ENCODE measurements at regions not wholly inside any gene's neighbourhood (a gene's known extent, or its start where the extent isn't known, plus 50 kb on each side); places are given as distances from the start of the nearest gene placed in this dataset.

- Histone ChIP-seq H3K4me1 (ENCODE audit: insufficient read depth, insufficient read length) (peaks cover 16% of the 10 kb centered on the region), H3K4me3 (ENCODE audit: insufficient read length, low read depth) (no peak overlapping the region), H3K36me3 (ENCODE audit: insufficient read depth, insufficient read length, low read length) (peaks cover 8% of the 10 kb centered on the region), H3K9ac (ENCODE audit: insufficient read length, low read depth) (peak overlapping the region; percentile 23), H3K9me3 (ENCODE audit: insufficient read depth, low read length) (no peaks in the 10 kb centered on the region), H3K27me3 (ENCODE audit: insufficient read depth, insufficient read length) (no peaks in the 10 kb centered on the region)
- TF ChIP-seq YY1 (IDR thresholded peaks at IDR 0.05; ENCODE audit: insufficient read depth, insufficient read length) (no peak), SUZ12 (IDR thresholded peaks at IDR 0.05; ENCODE audit: extremely low read depth, insufficient read depth, insufficient read length) (no peak), ZNF274 (IDR thresholded peaks at IDR 0.05; ENCODE audit: low read depth, low read length) (no peak)
- DNase-seq (ENCODE audit: low read depth, low spot score) = no peak
Measured at GRCh38 chr2:120873958-120874887, 138.6 kb downstream of the GLI2 start.

GRCh38 chr2:120874888-120875275 is 139.2 kb downstream of the GLI2 start:
- no peak for DNase-seq (ENCODE audit: low read depth, low spot score)
- TF ChIP-seq ZNF274 (IDR thresholded peaks at IDR 0.05; ENCODE audit: low read depth, low read length) (no peak), YY1 (IDR thresholded peaks at IDR 0.05; ENCODE audit: insufficient read depth, insufficient read length) (no peak), SUZ12 (IDR thresholded peaks at IDR 0.05; ENCODE audit: extremely low read depth, insufficient read depth, insufficient read length) (no peak)
- Histone ChIP-seq H3K27me3 (ENCODE audit: insufficient read depth, insufficient read length) (no peaks in the 10 kb centered on the region), H3K36me3 (ENCODE audit: insufficient read depth, insufficient read length, low read length) (peaks cover 8% of the 10 kb centered on the region), H3K9ac (ENCODE audit: insufficient read length, low read depth) (peak overlapping the region; percentile 23), H3K4me3 (ENCODE audit: insufficient read length, low read depth) (no peak overlapping the region), H3K9me3 (ENCODE audit: insufficient read depth, low read length) (no peaks in the 10 kb centered on the region), H3K4me1 (ENCODE audit: insufficient read depth, insufficient read length) (peaks cover 20% of the 10 kb centered on the region)

- peaks cover 20% of the 10 kb centered on the region for H3K4me1 ChIP-seq (ENCODE audit: insufficient read depth, insufficient read length)
- H3K9me3 ChIP-seq (ENCODE audit: insufficient read depth, low read length) = no peaks in the 10 kb centered on the region
- no peaks in the 10 kb centered on the region for H3K27me3 ChIP-seq (ENCODE audit: insufficient read depth, insufficient read length)
- H3K9ac ChIP-seq (ENCODE audit: insufficient read length, low read depth) = no peak overlapping the region
- DNase-seq (ENCODE audit: low read depth, low spot score) = no peak
- TF ChIP-seq YY1 (IDR thresholded peaks at IDR 0.05; ENCODE audit: insufficient read depth, insufficient read length) (no peak), SUZ12 (IDR thresholded peaks at IDR 0.05; ENCODE audit: extremely low read depth, insufficient read depth, insufficient read length) (no peak), ZNF274 (IDR thresholded peaks at IDR 0.05; ENCODE audit: low read depth, low read length) (no peak)
- H3K4me3 ChIP-seq (ENCODE audit: insufficient read length, low read depth) = no peak overlapping the region
- peaks cover 6% of the 10 kb centered on the region for H3K36me3 ChIP-seq (ENCODE audit: insufficient read depth, insufficient read length, low read length)
Measured at GRCh38 chr2:120875431-120875830, 139.8 kb downstream of the GLI2 start.

- no peaks in the 10 kb centered on the region for H3K9me3 ChIP-seq (ENCODE audit: insufficient read depth, low read length)
- no peak overlapping the region for H3K4me3 ChIP-seq (ENCODE audit: insufficient read length, low read depth)
- TF ChIP-seq ZNF274 (IDR thresholded peaks at IDR 0.05; ENCODE audit: low read depth, low read length) (no peak), YY1 (IDR thresholded peaks at IDR 0.05; ENCODE audit: insufficient read depth, insufficient read length) (no peak), SUZ12 (IDR thresholded peaks at IDR 0.05; ENCODE audit: extremely low read depth, insufficient read depth, insufficient read length) (no peak)
- no peak overlapping the region for H3K9ac ChIP-seq (ENCODE audit: insufficient read length, low read depth)
- H3K27me3 ChIP-seq (ENCODE audit: insufficient read depth, insufficient read length) = no peaks in the 10 kb centered on the region
- DNase-seq (ENCODE audit: low read depth, low spot score) = no peak
- peaks cover 20% of the 10 kb centered on the region for H3K4me1 ChIP-seq (ENCODE audit: insufficient read depth, insufficient read length)
- no peaks in the 10 kb centered on the region for H3K36me3 ChIP-seq (ENCODE audit: insufficient read depth, insufficient read length, low read length)
Measured at GRCh38 chr2:120876526-120877280, 141.0 kb downstream of the GLI2 start.

GRCh38 chr2:120877409-120877808 is 141.7 kb downstream of the GLI2 start:
- H3K9ac ChIP-seq (ENCODE audit: insufficient read length, low read depth) = no peak overlapping the region
- DNase-seq (ENCODE audit: low read depth, low spot score) = no peak
- TF ChIP-seq ZNF274 (IDR thresholded peaks at IDR 0.05; ENCODE audit: low read depth, low read length) = no peak
- no peak for TF ChIP-seq SUZ12 (IDR thresholded peaks at IDR 0.05; ENCODE audit: extremely low read depth, insufficient read depth, insufficient read length)
- no peak for TF ChIP-seq YY1 (IDR thresholded peaks at IDR 0.05; ENCODE audit: insufficient read depth, insufficient read length)

GRCh38 chr2:120878970-120879369 is 143.3 kb downstream of the GLI2 start:
- Histone ChIP-seq H3K9me3 (ENCODE audit: insufficient read depth, low read length) (no peaks in the 10 kb centered on the region), H3K36me3 (ENCODE audit: insufficient read depth, insufficient read length, low read length) (no peaks in the 10 kb centered on the region), H3K27me3 (ENCODE audit: insufficient read depth, insufficient read length) (no peaks in the 10 kb centered on the region), H3K4me1 (ENCODE audit: insufficient read depth, insufficient read length) (peaks cover 23% of the 10 kb centered on the region), H3K4me3 (ENCODE audit: insufficient read length, low read depth) (no peak overlapping the region), H3K9ac (ENCODE audit: insufficient read length, low read depth) (peak overlapping the region; percentile 36)
- TF ChIP-seq ZNF274 (IDR thresholded peaks at IDR 0.05; ENCODE audit: low read depth, low read length) = no peak
- no peak for TF ChIP-seq SUZ12 (IDR thresholded peaks at IDR 0.05; ENCODE audit: extremely low read depth, insufficient read depth, insufficient read length)
- no peak for TF ChIP-seq YY1 (IDR thresholded peaks at IDR 0.05; ENCODE audit: insufficient read depth, insufficient read length)
- no peak for DNase-seq (ENCODE audit: low read depth, low spot score)

More at GRCh38 chr2:120877409-120877808, 141.7 kb downstream of the GLI2 start:
- H3K4me3 ChIP-seq (ENCODE audit: insufficient read length, low read depth) = no peak overlapping the region
- H3K4me1 ChIP-seq (ENCODE audit: insufficient read depth, insufficient read length) = peaks cover 20% of the 10 kb centered on the region
- no peaks in the 10 kb centered on the region for H3K27me3 ChIP-seq (ENCODE audit: insufficient read depth, insufficient read length)
- no peaks in the 10 kb centered on the region for H3K36me3 ChIP-seq (ENCODE audit: insufficient read depth, insufficient read length, low read length)
- no peaks in the 10 kb centered on the region for H3K9me3 ChIP-seq (ENCODE audit: insufficient read depth, low read length)
